Thyroid gland (tissue), 4 donors: ENCODE measurements at regions not wholly inside any gene's neighbourhood (a gene's known extent, or its start where the extent isn't known, plus 50 kb on each side); places are given as distances from the start of the nearest gene placed in this dataset.

Source experiments
- POLR2A ChIP-seq, 2 donors: fragments of 450-650 bp; IDR thresholded peaks; one replicate each; pipeline ENCODE4 v1.6.1; 2017; ENCODE audit warnings: antibody characterized with exemption in 2 of 2, mild to moderate bottlenecking in 2 of 2, moderate library complexity in 1 of 2
- TF ChIP-seq, protein P1 (sequence below), 6 experiments: fragments of 200-600 bp in 3 of 6; fragments of 450-650 bp in 3 of 6; sonication (generic) in 3 of 6; IDR thresholded peaks; one replicate each; pipeline ENCODE4 v1.5.1; 2016 to 2019; ENCODE audit warnings: antibody characterized with exemption in 6 of 6, mild to moderate bottlenecking in 2 of 6, inconsistent platforms in 1 of 6, moderate library complexity in 1 of 6

DNA sequence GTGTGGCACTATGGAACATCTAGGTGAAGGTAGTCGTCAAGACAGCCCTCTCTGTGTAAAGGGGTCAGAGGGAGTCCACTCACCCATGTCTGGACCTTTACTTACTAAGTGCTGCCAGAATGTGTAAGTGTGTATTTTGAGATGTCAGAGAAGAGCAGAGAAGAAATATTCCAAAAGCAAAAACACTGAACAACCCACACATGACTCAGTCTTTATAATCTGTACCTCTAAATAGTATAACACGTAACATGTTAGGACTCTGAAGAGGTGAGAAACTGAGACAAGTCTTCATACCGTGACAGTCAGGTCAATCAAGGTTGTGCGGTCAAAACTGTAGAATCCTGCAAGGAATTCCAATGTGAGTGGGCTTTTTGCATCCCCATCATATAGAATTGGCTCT, 555.2 kb downstream of the LMO4 start:
- no peak for TF ChIP-seq POLR2A (IDR thresholded peaks at IDR 0.05)
- TF ChIP-seq, protein P1, sequence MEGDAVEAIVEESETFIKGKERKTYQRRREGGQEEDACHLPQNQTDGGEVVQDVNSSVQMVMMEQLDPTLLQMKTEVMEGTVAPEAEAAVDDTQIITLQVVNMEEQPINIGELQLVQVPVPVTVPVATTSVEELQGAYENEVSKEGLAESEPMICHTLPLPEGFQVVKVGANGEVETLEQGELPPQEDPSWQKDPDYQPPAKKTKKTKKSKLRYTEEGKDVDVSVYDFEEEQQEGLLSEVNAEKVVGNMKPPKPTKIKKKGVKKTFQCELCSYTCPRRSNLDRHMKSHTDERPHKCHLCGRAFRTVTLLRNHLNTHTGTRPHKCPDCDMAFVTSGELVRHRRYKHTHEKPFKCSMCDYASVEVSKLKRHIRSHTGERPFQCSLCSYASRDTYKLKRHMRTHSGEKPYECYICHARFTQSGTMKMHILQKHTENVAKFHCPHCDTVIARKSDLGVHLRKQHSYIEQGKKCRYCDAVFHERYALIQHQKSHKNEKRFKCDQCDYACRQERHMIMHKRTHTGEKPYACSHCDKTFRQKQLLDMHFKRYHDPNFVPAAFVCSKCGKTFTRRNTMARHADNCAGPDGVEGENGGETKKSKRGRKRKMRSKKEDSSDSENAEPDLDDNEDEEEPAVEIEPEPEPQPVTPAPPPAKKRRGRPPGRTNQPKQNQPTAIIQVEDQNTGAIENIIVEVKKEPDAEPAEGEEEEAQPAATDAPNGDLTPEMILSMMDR (IDR thresholded peaks at IDR 0.05) = no peak
